ENCODE measurements at regions not wholly inside any gene's neighbourhood (a gene's known extent, or its start where the extent isn't known, plus 50 kb on each side); places are given as distances from the start of the nearest gene placed in this dataset.

- no peak for DNase-seq
These were observed 648.7 kb upstream of the CCDC54 start for GRCh38 chr3:106728315-106729098.

- DNase-seq = no peak
These were observed 647.8 kb upstream of the CCDC54 start for GRCh38 chr3:106729481-106729880.

DNA sequence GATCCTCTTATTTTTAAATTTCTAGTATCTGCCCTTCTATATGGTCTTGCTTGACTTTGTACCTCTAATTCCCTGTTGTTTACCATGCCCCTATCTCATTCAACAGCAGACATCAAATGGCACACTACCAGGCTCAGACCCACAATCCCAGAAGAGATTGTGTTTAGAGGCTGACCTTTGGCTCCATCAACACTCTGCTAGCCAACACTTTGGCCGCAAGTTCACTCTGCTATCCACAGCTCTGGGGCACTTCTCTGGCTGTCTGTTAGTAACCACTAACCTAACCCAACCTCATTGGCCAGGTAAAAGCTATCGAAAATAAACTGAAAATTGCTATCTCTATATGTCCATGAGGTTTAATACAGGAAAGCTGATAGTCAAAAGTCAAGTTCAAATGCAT lies 646.0 kb upstream of the CCDC54 start:
- no peak for DNase-seq

GRCh38 chr3:106734712-106735111 lies 642.5 kb upstream of the CCDC54 start:
- DNase-seq = no peak

DNA sequence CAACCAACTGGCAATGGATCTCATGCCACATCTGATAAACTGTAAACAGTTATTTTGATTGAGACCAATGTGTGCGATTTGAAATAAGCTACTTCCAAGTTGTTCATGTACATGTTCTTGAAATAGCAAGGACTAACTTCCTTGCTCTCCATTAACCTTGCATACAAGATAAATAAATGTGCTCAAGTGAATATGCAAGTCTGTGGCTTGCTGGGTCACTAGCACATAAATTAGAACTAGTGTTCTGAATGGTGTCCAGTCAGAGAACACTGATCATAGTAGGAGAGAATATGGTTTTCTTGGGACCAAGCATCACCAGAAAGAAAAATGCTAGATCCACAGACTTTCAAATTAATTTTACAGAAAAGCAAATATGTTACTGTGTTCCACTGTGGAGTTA lies 640.0 kb upstream of the CCDC54 start:
- no peak for DNase-seq

DNA sequence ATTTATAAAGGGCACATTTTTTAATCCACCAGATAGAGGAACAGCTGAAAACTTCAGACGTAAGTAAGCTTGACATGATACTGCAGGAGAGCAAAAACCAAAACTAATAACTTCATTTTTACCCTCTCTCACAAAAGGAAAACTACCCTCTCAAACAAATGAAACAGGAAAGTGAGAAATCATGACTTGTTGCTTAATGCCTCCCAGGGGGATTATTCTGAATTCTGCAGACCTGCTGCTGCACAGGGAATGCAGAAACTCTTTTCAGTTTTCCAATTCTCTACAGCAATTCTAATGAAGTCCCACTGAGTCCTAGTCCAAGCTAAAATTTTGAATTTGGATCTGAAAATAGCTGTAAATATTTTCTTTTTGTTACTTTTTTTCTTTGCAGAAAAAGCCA lies 637.1 kb upstream of the CCDC54 start:
- no peak for DNase-seq

DNA sequence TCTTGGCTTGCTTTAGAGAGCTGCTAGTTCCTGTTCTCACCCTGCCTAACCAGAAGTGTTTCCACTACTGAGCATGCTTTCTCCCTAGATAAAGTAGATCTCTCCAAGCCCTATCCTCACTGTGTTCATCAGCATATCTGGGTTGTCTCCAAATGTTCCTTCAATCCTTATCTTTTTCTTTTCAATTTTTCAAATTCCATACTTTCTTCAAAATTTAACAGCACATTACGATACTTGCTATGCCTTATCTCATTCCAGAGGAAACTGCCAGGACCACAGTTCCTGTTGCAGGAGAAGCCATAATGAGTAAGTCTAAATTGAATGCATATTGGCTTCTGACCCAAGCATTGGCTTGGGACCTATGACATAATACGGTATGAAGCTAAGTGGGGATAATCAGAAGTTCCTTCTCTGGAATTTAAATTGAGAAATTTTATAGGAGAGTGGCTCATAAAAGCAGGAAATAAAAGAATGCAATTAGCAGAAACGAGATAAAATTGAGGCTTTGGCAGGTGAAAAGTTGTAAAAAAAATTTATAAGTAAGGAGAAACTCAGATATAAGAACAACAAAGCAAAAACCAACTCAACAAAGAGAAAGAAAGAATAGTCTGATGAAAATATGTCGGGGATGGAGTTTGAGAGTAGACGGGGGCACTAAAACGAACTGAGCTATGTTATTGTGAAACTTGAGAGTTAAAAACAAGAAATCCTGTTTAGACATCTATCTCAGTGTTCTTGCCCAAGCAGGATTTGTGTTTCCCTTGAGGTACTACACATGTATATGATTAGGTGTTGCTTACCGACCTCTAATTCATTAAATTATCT lies 631.7 kb upstream of the CCDC54 start:
- DNase-seq = no peak

DNA sequence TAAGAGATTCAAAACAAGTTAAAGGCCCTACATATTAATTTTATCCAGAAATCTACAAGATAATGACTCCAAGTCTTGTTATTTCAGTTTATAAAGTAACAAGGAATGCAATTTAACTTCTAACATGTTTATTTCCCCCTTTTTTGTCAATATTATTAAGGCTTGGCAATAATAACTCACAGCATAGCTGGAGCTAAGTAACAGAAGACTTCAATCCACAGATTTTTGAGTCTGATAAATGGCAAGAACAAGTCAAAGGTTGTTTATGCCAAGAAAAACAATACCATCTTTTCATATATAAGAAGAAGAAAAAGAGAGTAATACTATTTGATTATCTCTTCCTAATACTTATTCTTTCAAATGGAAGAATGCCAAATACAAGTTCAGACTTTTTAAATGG lies 631.0 kb upstream of the CCDC54 start:
- DNase-seq = no peak

GRCh38 chr3:106748472-106749262 lies 628.6 kb upstream of the CCDC54 start:
- DNase-seq = no peak

GRCh38 chr3:106750092-106750491 lies 627.1 kb upstream of the CCDC54 start:
- DNase-seq = no peak

DNA sequence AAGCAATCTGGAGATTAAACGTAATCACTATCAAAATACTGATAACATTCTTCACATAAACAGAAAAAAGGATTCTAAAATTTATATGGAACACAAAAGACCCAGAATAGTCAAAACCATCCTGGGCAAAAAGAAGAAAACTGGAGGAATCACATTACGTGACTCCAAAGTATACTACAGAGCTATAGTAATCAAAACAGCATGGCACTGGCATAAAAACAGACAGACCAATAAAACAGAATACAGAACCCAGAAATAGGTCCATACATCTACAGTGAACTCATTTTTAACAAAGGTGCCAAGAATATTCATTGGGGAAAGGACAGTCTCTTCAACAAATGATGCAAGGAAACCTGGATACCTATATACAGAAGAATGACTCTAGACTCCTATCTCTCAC lies 621.9 kb upstream of the CCDC54 start:
- DNase-seq = no peak

GRCh38 chr3:106756901-106757300 lies 620.3 kb upstream of the CCDC54 start:
- DNase-seq = no peak

DNA sequence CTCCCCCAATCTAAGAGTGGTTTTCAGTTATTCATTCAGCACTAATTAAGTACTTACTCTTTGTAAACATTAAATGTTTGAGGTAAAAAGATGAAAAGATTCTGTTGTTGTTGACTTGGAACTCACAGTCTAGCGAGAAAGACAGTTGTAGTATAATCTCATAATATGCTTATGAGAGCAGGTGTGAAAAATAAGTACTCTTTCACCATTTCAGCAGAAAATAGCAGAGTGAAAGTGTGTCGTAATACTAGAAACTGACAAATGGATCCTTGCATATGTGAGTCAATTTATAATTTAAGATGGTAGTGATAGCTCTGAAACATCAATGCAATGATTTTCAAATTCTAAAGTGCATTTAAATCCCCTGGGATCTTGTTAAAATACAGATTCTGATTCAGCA lies 618.8 kb upstream of the CCDC54 start:
- DNase-seq = no peak

- no peak for DNase-seq
These were observed 617.5 kb upstream of the CCDC54 start for GRCh38 chr3:106759731-106760130.

- DNase-seq = no peak
These were observed 611.9 kb upstream of the CCDC54 start for GRCh38 chr3:106765342-106765741.

GRCh38 chr3:106768941-106769480 lies 608.2 kb upstream of the CCDC54 start:
- DNase-seq = no peak

- DNase-seq = no peak
These were observed 603.4 kb upstream of the CCDC54 start for GRCh38 chr3:106773795-106774194.

DNA sequence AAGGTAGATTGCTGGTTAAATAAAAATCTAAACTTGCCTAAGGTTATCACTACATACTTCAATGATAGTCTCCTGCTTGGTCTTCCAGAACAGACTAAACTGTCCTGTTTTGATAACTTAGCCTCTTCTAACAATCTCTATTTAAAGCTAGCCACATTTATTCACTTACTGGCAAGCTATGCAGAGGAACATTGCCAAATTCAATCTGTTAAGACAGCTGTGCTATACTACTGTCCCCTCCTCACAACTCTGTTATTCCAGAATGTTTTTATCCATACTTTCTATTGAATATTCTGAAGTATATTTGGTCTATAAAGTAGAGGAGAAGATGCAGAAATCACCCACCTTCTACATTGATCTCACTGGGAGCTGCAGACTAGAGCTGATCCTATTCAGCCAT lies 594.0 kb upstream of the CCDC54 start:
- DNase-seq = no peak

- no peak for DNase-seq
These were observed 588.0 kb upstream of the CCDC54 start for GRCh38 chr3:106789276-106789675.

GRCh38 chr3:106792716-106793115 lies 584.5 kb upstream of the CCDC54 start:
- DNase-seq = no peak

GRCh38 chr3:106794442-106794841 lies 582.8 kb upstream of the CCDC54 start:
- DNase-seq = no peak

DNA sequence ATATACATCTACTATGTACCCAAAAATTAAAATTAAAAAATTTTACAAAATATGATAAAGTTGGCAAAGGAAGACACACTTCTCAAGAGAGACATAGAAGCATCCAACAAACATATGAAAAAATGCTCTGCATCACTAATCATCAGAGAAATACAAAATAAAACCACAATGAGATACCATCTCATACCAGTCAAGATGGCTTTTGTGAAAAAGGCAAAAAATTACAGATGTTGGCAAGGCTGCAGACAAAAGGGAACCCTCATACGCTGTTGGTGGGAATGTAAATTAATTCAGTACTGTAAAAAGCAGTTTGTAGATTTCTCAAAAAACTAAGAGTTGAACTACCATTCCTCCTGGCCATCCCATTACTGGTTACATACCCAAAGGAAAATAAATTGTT lies 581.7 kb upstream of the CCDC54 start:
- no peak for DNase-seq

DNA sequence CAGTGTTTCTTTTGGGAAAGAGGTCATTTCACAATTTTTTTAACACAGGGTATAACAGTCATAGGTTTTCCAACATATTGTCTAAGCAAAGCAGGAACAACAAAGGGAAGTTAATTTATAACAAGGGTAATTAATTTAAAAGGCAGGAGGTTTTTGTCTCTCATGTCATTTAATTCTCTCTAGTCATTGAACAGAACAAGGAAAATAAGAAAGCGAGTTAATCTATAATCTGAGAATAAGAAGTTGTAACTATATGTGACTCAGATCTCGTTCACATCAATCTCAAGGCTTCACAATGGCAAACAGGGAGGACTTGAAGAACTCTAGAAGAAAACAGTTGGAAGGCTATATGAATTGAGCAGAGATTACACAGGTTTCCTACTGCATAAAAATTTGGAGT lies 579.8 kb upstream of the CCDC54 start:
- no peak for DNase-seq

Data from activated effector memory CD4-positive, alpha-beta T cell treated with anti-CD3 and anti-CD28 coated beads, Interleukin-2, amount 50 U/mL, for 16 hours (primary cell).